Hindlimb muscle (tissue), 1 donor: ENCODE measurements at regions not wholly inside any gene's neighbourhood (a gene's known extent, or its start where the extent isn't known, plus 50 kb on each side); places are given as distances from the start of the nearest gene placed in this dataset.
"Not testable (repeated sequence)": the region's sequence is repeated elsewhere in the genome, so short reads cannot be mapped to it uniquely, and the experiment has no call there.

Experiments
- DNase-seq: peaks from one replicate; pipeline ENCODE4 v3.0.0-alpha.2; 2013

DNA sequence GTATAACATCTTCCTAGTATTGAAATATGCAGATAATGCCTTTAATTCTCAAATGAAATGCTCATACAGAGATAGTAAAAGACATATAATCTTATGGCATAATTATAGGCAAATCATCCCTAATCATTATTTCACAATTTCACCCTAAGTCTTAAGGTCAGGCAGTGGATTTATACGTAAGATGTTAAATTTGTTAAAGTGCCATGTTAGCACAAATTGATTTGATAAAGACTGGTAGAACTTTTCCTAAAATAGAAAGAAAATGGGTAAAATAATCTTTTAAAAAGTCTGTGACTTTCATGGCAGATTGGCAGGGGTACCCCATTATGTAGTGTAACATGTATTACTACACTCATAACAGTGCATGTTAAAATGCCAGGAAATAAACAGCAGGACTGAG lies 1092.7 kb upstream of the GOT2 start:
- no peak for DNase-seq

DNA sequence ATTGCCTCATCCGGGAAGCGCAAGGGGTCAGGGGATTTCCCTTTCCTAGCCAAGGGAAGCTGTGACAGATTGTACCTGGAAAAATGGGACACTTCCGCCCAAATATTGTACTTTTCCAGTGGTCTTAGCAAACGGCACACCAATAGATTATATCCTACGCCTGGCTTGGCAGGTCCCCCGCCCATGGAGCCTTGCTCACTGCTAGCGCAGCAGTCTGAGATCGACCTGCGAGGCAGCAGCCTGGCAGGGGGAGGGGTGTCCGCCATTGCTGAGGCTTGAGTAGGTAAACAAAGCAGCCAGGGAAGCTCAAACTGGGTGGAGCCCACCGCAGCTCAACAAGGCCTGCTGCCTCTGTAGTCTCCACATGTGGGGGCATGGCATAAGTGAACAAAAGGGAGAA lies 1075.4 kb upstream of the GOT2 start:
- DNase-seq, result not testable (repeated sequence)

DNA sequence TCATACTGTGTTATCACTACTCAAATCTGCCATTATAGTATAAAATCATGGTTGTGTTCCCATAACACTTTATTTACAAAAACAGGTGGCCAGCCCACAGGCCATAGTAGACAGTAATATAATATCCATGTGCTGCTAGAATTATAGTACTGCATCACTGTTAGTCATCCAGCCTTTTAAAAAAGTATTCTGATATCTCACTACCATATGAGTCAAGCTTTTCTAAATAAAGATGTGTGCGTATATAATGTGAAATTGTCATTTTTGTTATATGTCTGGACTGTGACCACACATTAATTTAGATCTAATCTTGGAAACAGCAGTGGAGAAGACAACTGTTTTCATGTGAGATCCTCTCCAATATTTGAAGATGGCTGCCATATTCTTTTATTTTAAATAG lies 1049.1 kb upstream of the GOT2 start:
- DNase-seq, result no peak

DNA sequence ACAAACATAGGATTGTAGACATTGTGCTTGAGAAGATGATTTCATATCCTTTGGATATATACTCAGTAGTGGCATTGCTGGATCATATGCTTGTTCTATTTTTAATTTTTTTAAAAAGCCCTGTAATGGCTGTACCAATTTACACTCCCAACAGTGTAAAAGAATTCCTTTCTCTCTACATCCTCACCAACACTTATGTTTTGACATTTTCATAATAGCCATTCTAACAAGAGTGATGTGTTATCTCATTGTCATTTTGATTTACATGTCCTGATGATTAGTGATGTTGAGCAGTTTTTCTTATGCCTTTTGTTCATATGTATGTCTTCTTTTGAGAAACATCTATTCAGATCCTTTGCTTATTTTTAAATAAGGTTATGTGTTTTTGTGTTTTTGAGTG lies 1039.2 kb upstream of the GOT2 start:
- no peak for DNase-seq

DNA sequence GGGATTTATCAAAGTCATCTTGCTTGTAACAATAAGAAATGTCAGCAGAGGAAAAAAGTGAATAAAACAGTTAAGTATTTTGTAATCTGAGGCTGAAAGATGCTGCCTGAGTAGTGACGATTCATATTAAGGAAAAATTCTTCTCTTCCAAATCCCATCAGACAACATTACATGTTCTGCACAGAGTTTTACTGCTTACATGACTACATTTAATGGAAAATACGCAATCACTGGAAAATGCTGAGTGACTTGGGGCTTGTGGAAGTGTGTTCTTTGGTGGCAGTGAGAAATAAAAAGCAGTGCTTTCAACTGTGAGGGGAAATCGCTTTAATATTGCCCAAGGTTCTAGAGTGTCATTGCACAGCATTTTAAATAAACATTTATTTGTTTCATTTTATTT lies 1025.2 kb upstream of the GOT2 start:
- peak; percentile 8 for DNase-seq

DNA sequence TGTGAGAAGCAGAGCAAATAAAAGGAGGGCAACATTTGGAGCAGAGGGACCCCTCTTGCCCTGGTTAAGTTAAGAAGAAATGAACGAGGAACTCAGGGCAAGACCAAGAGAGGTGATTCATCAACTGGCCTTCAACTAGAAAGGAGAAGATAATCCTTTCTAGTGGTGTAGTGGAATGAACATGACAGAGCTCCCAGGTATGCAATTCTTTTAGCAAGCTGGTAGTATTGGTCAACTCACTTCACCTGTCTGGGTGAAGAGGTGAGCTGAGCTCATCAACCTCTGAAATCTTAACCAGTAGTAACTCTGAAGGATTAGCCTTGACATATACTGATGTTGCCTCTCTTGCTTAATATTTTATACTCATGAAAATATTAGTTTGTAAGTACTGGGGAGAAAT lies 1024.7 kb upstream of the GOT2 start:
- no peak for DNase-seq

DNA sequence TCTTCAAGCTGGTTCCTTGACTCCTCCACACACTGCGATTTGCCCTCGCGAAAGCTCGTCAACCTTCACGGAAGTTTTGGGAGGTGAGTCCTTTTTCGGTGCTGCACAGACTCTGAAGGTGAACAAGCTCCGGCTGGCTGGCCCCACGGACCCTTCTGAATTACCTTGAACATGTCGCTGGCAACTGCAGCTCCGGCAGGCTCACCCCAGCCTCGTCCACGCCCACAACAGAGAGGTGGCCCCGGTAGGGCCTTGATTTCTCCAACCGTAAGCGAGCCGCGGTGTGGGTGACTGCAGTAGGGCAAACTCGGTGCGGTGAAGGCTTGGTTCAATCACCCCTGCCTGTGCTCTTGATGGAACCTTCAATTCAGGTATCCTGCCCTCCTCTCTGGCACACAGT lies 1020.7 kb upstream of the GOT2 start:
- DNase-seq, result no peak

DNA sequence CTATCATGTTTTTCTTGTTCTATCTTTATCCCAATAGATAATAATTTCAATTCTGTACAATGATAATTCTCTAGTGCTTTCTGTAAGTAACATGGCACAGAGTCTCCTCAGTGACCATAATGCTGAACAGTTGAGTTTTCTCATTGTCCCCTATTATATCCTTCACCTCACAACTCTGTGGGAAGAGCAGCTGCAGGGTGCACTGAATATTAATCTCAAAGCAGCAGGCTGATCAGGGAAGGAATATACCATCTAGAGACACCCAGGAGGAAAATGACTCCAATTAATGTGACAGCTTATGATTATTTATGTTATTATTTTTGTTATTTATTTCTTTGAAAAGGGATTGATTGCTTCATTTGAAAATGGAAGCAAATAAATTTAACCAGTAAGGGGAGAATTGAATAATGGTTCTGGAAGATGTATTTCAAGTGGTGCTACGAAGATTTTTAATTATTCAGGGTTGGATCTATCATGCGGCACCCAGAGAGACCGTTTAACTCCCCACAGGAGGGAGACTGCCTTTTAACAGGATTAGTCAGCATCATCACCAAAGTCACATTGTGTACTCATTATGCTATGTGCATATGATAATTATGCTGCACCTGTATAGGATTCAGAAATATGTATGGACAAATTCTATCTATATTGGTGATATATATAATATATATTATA lies 1015.7 kb upstream of the GOT2 start:
- no peak for DNase-seq

DNA sequence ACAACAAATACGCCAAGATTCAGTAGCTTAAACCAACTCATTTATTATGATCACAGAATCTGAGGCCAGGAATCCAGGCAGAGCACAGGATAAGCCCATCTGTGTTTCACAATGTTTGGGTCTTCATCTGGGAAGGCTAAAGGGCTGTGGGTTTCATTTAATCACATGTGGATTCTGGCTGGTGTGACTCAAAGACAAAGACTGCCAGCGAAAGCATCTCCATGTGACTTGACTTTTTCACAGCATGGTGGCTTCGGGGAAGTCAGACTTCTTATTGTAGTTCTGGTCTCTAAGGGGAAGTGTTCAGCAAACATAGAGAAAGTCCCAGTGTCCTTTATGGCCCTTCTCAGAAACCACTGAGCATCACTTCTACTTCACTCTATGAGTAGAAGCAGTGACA lies 1014.4 kb upstream of the GOT2 start:
- no peak for DNase-seq

DNA sequence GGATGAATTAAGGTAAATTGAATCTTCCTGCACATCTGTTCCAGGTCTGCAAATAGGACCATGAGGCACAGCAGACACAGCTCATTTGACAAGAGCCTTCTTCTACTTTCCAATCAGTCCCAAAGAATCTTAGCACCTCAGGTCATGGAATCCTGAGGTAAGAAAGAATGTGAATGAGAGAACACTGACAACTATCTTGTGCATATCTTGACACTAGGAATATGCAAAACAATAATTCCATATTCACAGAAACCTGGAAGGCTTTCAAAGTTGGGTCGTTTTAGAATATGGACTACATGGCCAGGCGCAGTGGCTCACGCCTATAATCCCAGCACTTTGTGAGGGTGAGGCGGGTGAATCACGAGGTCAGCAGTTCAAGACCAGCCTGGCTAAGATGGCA lies 1009.4 kb upstream of the GOT2 start:
- no peak for DNase-seq

DNA sequence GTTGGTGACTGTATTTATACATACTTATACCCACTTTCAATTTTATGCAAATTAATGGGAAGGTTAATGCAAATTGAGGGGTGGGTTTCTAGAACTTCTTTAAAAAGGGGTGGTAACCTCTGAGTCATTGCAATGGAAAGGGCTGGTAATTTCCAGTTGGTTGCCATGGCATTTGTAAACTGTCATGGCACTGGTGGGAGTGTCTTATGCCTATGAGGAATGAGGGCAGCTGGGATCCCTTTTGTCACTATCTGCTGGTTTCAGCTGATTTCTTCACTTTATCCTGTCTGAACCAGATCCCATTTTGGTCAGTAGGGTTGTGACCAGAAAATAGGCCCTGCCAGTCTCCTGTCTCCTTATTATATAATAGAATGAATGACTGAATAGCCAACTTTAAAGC lies 1006.7 kb upstream of the GOT2 start:
- no peak for DNase-seq

DNA sequence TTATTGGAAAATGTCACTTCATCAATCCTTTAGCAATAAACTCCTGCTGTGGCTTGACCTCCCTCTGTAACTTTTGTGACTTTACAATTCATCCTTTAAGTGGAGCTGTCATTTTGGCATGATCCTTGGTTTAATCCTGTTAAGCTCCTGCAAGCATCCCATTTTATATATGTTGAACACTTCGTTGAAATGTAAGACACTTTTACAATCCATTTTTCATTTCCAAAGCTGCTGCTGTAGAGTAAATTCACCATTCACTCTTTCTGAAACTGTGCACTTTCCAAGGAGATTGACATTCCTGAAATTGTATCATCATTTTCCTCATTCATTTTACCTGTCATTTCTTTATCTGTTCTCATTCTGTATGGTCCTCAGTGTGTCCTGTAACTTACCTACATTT lies 1003.2 kb upstream of the GOT2 start:
- no peak for DNase-seq

DNA sequence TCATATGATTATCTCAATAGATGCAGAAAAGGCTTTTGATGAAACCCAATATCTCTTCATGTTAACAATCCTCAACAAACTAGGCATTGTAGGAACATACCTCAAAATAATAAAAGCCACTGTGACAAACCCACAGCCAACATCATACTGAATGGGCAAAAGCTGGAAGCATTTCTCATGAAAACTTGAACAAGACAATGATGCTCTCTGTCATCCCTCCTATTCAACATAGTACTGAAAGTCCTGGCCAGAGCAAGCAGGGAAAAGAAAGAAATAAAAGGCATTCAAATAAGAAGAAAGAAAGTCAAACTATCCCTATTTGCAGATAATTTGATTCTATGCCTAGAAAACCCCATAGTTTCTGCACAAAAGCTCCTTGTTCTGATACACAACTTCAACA lies 999.2 kb upstream of the GOT2 start:
- DNase-seq, result no peak

DNA sequence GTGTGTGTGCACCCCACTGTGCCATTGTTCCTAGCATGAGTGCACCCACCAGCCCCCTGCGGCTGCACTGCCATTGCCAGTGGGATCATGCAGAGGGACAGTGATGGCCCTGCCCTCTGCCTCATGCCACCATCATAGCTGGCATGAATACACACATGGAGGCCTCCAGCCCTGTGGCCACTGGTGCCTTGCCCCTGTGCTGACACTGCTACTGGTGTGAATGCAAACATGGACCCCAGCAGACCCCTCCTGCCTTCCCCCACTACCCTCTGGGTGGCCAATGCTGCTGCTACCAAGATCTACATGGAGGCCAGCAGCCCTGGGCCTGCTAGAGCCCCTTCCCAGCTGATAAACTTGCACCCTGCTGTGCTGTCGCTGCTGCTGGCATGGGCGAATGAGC lies 995.5 kb upstream of the GOT2 start:
- no peak for DNase-seq

DNA sequence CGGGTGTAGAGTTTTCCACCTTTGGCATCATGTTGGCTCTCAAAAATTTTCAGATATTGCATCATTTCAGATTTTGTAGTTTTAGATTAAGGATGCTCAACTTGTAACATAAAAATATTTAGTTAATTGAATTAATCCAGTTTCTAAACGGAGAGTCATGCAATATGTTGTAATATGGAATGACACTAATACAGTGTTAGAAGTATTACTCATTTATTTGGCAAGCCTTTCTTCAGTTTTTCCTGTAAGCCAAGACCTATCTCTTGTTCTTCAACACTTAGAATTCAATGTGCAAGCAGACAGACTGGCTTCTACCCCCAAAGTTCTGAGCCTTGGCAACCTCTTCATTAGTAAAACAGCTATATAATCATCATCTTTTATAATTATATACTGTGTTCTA lies 985.0 kb upstream of the GOT2 start:
- no peak for DNase-seq

DNA sequence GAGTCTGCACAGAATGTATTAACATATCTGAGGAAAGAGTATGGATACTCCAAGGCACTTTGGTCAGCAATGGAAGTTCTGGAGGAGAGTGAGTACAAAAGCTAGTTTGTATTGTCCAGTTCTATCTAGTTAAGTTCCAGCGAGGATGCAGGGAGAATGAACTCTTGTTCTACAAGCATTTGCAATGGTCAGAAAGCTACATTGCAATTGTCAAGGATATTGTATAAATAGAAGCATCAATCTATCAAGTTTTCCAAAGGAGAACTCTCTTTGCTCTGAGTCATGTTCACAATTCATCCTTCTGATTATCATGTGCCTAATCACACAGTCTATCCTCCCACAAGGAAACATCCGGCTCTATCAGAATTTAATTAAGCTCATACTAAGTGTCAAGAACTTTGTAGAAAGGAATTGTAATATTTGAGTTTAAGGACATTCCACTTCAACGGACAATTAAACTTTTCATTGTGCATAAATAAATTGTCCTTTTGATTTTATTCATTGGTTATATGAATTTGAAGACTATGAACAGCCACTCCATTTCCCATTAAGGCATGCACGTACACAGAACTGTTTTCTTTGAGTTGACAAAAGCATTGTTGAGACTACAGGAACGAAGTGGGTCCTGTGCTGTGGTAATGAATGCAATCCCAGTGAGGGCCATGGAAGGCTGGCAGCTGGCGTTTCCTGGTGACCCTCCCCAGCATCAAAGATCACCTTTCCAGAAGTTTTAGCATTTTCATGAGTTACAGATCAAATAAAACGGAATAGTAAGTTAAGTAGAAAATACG lies 973.5 kb upstream of the GOT2 start:
- no peak for DNase-seq

DNA sequence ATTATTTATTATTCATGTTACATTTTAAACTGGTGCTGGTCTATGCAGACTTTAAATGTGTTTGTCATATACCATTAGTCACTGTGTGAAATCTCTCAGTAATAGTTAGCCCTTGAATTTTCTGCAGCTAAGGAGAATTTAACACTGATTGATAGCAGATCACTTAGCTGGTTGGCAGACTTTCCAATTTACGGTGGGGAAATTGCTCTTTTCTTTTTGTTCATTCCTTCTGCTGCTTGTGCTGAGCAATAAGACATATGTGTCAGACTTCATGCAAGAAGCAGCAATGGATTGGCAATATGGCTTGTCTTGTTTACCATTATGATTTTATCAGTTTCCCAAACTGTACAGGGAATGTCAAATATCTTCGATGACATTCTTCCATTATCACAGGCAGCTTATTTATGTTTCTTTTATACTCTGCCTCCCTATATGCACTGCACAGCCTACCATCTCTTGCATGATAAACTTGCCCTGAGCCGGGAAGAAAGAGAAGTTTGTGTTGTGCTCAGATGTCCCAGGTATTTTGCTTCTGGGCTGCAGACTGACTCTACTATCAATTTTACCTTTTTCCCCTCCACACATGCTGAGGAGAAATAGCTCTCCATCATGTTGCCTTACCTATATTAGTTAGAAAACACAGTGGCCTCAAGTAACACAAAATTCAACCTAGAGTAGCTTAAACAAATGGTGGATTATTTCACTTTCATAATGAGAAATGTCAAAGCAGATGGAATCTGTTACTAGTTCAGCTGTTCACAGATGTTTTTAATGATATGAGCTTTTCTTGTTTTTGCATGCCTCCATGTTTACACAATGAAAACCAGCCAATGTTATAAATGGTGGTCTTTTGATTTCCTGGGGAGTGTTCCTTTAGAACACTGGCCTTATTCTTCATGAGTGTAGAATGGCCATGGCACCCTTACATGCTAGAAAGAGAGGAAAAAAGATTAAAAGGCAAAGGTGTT lies 968.1 kb upstream of the GOT2 start:
- no peak for DNase-seq

DNA sequence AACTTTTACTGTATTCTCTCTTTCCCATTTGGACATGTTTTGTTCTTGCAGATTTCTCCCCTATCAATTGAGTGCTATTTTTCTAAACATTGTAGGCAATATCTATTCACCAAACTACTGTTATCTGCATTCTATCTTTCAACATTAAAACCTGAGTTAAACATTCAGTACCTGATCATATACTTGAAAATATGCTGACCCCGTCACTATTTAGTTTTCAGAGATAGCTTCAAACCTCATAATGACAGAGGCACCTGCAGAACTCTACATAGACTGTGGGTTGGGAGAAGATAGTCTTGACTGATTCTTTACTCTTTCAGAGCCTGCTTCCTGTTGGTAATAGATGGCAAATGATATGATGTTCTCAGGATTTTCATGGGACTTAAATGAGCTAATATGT lies 965.7 kb upstream of the GOT2 start:
- no peak for DNase-seq

DNA sequence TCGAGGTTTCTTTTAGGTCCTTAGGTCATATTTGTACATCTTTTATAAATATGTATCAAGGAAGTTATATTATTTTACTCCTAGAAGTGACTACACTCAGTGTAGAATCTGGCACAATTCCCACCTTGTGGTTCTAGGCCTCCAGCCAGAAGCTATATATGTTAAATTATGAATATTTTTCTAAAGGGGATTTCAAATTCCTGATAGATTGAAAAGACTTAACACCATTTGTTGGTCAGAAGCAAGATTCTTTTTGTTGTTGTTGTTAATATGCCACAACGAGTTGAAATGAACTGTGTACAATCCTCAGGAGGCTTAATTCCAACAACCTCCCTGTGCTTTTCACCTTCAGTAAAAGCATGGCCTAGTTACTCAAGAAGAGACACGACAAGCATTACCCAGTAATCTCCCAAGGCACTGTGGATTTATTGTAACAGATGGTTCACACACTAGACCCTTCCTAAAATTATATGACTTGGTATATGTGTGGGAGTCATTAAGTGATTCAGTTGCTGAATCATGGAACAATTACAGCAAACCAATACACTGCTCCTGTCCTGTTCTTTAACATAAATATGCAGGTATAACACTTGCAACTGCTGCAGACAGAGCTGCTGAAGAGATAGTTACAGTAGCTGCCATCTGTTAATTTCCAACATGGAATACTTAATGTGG lies 964.4 kb upstream of the GOT2 start:
- DNase-seq, result no peak

DNA sequence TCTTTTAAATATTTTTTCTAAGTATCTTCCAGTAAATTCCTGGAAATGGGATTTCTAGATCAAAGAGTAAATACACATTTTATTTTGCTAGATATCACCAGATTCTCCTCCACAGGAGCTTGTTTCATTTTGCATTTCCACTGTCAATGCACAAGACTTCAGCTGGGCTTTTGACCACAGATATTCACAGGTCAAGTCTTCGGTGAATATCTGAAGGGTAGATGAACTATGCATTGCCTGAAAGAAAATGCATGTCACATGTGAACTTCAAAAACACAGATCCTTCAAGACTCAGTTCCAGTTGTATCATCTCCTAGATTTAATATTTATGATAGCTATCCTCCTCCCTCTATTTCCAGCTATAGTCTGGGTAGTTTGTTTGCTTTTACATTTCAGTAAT lies 963.6 kb upstream of the GOT2 start:
- no peak for DNase-seq

DNA sequence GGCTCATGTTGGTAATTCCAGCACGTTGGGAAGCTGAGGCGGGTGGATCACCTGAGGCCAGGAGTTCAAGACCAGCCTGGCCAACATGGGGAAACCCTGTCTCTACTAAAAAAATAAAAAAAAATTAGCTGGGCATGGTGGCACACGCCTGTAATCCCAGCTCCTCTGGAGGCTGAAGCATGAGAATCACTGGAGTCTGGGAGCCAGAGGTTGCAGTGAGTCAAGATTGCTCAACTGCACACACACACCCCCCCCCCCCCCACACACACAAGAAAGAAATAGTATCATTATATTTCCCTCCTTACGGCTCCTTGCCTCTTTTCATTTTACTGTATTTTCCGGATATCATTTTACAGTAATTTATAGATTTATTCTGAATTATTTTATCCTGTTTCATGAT lies 963.1 kb upstream of the GOT2 start:
- no peak for DNase-seq

DNA sequence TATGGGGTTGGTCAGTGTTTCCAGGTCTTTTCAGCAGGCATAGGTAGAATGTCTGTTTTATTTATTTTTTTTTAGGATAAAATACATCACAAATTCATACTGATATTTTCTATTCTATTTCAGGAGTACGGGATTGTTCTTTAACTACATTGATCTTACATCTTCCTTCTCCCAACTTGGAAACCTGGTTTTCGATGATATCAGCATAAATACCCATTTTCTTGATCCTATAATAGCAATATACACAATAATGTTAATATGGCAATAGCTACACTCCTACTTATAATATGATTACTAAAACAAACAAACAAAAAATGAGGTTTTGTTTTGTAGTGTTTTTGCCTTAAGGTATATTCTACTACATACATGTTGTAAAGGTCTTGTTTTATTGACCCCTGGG lies 962.4 kb upstream of the GOT2 start:
- no peak for DNase-seq

DNA sequence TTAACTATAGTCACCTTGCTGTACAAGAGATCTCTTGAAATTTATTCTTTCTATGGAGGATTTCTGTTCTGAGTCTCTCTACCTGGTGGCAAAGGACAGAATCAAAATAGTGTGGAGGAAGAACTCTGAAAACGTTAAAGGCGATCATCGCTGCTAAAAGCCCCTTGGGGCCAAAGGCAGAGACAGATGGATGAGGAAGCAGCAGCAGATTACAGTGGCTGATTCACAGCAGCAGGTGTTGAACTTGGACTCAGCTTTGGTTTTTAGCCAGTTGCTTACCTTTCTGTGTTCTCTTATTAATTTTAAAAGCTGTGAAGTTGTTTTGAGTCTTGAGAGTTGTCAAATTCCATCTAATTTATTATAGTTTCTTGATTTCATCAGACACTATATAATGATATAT lies 956.1 kb upstream of the GOT2 start:
- DNase-seq, result no peak
